Activated T-cell treated with anti-CD3 and anti-CD28 coated beads for 48 hours (primary cell): ENCODE measurements at regions not wholly inside any gene's neighbourhood (a gene's known extent, or its start where the extent isn't known, plus 50 kb on each side); places are given as distances from the start of the nearest gene placed in this dataset.

Experiments
- DNase-seq: peaks from one replicate; pipeline ENCODE4 v3.0.0-alpha.2; 2020; ENCODE audit warnings: low read depth

GRCh38 chr6:14721103-14721758, 524.6 kb upstream of the JARID2 start:
- no peak for DNase-seq

- no peak for DNase-seq
Observed at GRCh38 chr6:14722001-14722562, 523.8 kb upstream of the JARID2 start.

- no peak for DNase-seq
Observed at GRCh38 chr6:14722704-14723103, 523.2 kb upstream of the JARID2 start.

- DNase-seq = no peak
Observed at GRCh38 chr6:14723535-14724086, 522.3 kb upstream of the JARID2 start.

GRCh38 chr6:14724549-14724948, 521.3 kb upstream of the JARID2 start:
- DNase-seq = no peak

- no peak for DNase-seq
Observed at GRCh38 chr6:14726816-14727493, 518.9 kb upstream of the JARID2 start.

- DNase-seq = no peak
Observed at GRCh38 chr6:14727494-14728395, 518.1 kb upstream of the JARID2 start.

GRCh38 chr6:14728396-14729024, 517.4 kb upstream of the JARID2 start:
- no peak for DNase-seq

GRCh38 chr6:14729129-14729871, 516.6 kb upstream of the JARID2 start:
- DNase-seq = no peak

- no peak for DNase-seq
Observed at GRCh38 chr6:14730654-14731053, 515.2 kb upstream of the JARID2 start.

GRCh38 chr6:14731611-14732010, 514.3 kb upstream of the JARID2 start:
- no peak for DNase-seq

- DNase-seq = no peak
Observed at GRCh38 chr6:14732226-14732843, 513.5 kb upstream of the JARID2 start.

GRCh38 chr6:14732844-14733757, 512.8 kb upstream of the JARID2 start:
- no peak for DNase-seq

- no peak for DNase-seq
Observed at GRCh38 chr6:14734052-14734415, 511.8 kb upstream of the JARID2 start.

- DNase-seq = no peak
Observed at GRCh38 chr6:14734416-14735340, 511.2 kb upstream of the JARID2 start.

- DNase-seq = no peak
Observed at GRCh38 chr6:14735956-14736486, 509.8 kb upstream of the JARID2 start.

GRCh38 chr6:14736554-14736953, 509.3 kb upstream of the JARID2 start:
- DNase-seq = no peak

GRCh38 chr6:14738497-14738896, 507.4 kb upstream of the JARID2 start:
- DNase-seq = no peak
